ENCODE measurements at regions not wholly inside any gene's neighbourhood (a gene's known extent, or its start where the extent isn't known, plus 50 kb on each side); places are given as distances from the start of the nearest gene placed in this dataset.

DNA sequence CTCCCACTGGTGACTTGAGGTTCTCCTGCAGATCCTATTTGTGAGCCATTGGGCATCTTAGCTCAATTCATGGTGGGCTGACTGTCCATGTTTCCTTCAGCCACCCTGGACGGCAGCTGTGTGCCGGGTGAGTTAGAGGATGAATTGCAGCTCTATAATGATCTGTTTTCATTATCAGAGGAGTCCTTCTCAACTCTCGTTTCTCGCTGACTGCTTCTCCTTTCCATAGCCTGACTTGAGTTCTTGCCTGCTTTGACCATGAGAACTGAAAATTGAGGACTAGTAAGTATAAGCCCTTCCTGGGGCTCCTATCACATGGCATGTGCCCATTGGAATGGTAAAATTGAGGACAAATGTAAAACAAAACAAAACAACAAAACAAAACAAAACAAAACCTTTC, 121.8 kb downstream of the CDC42EP3 start:
- no peak for DNase-seq

DNA sequence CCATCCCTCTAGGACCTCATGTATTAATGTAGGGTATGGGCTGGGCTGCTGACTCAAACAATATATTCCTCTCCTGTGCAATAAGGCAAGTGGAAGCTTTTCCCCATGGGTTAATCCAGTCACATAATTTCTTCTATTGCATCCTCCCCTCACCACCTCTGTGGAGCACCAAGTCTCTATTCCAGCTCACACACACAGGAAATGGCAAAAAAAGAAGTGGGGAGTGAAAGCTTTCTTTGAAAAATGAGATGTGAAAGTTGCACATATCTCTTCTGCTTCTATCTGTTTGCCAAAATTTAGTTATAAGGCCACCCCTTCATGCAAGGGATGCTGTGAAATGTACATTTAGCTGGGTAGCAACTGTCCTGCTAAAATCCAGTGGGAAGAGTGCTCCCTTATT, 121.3 kb downstream of the CDC42EP3 start:
- no peak for DNase-seq

- no peak for DNase-seq
Observed at GRCh38 chr2:37551783-37552182, 119.7 kb downstream of the CDC42EP3 start.

- DNase-seq: no peak
Observed at GRCh38 chr2:37552339-37552738, 119.1 kb downstream of the CDC42EP3 start.

- DNase-seq: no peak
Observed at GRCh38 chr2:37553411-37554154, 117.9 kb downstream of the CDC42EP3 start.

- no peak for DNase-seq
Observed at GRCh38 chr2:37554155-37554510, 117.3 kb downstream of the CDC42EP3 start.

DNA sequence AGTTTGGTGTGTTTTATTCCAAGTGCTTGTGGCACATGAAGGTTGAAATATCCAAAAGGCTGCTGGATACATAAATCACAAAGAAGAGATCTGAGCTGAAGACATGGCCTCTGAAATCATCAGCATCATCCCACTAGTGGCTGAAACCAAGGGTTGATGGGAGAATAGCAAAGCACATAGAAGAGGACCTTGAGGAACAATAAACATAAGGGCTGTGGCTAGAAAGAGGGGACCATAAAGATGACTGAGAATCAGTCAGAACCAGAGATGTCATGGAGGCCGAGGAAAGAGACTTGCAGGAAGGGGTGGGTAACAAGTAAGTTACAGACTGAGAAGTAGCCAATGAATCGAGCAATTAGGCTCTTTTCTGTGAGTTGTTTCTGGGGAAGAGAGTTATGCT, 116.8 kb downstream of the CDC42EP3 start:
- DNase-seq: no peak

GRCh38 chr2:37555457-37555856, 116.0 kb downstream of the CDC42EP3 start:
- DNase-seq: peak; percentile 60 to 71

DNA sequence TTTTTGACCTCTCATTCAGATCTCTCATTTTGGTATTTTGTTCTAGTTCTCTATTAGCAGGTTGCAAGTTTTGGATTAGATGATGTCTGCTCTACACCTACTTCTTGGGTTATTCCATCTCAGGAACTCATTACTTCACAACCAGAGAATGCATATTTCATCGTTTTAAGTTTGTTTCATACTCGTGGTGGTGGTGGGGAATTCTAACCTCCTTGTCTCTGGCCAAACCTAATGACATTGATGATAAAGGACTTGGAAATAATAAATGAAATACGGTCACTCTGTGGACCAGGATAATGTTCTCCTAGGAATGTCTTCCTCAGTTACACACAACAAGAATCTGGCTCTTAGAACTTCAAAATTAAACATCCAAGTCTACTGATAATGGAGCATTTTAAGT, 115.2 kb downstream of the CDC42EP3 start:
- no peak for DNase-seq

GRCh38 chr2:37558623-37559022, 112.8 kb downstream of the CDC42EP3 start:
- peak; percentile 68 to 82 for DNase-seq

DNA sequence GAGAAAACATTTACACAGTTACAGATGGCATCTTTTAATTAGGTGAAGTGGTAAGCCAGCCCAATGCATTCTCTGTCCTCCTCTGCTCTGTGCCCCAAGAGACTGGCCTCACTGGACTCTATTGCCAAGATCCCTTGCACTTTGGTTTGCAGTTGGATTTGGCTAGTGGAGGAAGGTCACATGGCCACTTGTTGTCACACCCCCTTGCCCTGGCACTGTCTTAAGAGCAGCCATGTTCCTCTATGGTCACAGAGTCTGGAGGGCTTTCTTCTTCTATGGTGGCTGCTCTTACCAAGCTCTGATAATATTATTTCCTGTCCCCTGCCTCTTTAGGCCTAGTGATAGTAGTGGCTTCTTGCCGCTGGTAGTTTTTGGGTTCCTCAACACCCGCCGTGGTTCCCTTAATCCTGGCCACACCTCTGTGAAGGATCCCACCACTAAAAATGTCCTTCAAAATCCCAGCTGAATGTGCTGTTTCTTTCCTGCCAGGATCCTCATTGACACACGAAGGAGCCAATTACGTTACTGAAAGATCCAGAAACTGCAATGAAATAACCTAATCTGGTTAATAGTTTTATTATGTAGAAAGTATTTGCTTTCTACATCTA, 111.1 kb downstream of the CDC42EP3 start:
- no peak for DNase-seq

DNA sequence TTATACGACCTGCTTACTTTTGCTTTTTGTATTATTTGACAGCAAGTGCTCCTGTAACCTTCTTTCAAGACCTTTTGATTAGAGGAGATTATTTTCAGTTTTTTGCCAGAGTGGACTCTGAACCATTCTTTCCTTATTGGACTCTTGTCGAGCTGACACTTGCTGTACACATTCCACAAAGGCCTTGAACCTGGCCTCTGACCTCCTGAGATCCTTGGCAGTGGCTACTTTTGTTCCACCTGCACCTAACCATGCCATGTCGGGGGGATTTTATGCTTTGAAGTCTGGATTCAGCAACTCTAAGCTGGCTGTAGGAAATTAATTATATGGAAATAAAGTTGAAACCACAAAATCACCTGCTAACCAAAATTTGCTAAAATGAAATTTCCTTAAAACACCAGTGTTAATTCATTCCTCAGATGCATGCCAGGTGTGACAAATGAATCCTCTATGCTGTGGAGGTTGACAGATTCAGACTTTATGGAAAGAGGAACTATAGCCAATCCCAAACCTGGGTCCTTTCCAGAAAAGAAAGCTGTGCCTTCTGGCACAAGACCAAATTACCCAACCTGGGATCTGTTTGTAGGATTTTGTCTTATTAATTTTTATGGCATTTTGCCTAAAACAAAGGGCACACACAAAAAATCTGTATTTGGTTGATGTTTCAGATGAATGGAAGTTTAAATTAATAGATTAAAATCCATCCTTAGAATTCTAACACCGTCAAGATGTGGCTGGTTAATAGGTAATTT, 110.4 kb downstream of the CDC42EP3 start:
- no peak for DNase-seq

DNA sequence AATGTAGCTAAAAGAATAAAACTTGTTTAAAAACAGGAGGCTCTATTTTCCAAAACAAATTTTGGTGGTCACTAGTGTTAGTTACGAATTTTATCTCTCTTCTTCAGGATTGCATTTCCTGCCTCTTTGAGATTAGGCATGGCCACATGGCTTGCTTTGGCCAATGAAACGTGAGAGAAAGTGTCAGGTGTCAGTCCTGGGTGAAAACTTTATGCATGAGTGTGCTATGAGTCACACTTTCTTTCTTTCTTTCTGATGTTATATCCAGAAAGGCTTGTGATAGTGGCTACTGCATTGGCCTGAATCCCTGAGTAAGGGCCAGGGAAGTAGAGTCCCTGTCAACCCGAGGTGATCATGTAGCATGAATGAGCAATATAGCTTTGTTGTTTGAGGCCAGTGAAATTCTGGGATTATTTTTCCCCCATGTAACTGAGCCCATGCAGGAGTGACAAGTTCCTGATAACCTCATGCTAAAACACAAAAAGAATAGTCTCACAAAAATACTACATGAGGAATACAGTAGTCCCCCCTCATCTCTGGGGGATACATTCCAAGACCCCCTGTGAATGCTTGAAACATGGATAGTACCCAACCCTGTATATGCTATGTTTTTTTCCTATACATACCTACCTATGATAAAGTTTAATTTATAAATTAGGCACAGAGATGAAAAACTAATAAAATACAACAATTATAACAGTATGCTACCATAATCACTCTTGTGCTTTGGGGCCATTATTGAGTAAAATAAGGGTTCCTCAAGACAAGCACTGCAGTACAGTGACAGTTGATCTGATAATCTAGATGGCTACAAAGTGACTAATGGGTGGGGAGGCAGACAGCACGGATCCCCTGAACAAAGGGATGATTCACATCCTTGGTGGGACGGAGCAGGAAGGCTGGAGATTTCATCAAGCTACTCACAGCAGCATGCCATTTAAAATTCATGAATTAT, 109.5 kb downstream of the CDC42EP3 start:
- peak in 1 of 2 donors; percentile 21 for DNase-seq

DNA sequence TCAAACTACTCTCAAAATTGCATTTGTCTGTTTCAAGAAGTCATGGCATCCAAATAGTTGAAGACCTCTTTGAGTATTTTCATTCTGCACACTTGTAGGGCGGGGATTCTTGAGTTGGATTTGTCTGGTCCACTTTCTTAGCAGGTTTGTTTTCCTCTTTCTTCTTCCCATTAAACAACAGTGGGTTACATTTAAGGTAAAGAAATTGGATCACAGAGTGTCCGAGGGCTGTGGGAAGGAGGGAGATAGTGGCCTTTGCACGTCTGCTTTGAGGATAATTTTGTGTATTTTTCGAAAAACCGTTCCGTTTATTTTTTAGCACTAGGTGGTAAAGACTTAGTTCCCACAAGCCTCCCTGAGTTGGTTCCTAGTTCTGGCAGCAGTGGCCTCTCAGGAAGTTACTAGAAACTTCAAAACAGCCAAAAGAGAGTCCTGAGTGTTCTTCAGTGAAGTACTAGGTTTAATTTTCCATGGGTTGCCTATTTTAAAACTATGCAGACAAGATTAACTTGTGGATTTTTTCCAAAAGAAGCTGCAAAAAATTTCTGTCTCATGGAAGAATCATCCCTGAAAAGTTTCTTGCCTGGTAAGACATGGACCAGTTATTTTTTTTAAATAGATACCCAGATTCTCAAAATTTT, 107.9 kb downstream of the CDC42EP3 start:
- DNase-seq: peak in 1 of 2 donors; percentile 18

- no peak for DNase-seq
Observed at GRCh38 chr2:37564356-37564755, 107.1 kb downstream of the CDC42EP3 start.

GRCh38 chr2:37566517-37566981, 104.9 kb downstream of the CDC42EP3 start:
- DNase-seq: no peak

GRCh38 chr2:37568565-37568964, 102.9 kb downstream of the CDC42EP3 start:
- DNase-seq: no peak

- no peak for DNase-seq
Observed at GRCh38 chr2:37569131-37569823, 102.2 kb downstream of the CDC42EP3 start.

GRCh38 chr2:37569986-37570679, 101.3 kb downstream of the CDC42EP3 start:
- no peak for DNase-seq

GRCh38 chr2:37570773-37571586, 100.5 kb downstream of the CDC42EP3 start:
- peak; percentile 15 to 37 for DNase-seq

Measured in inflammatory macrophage (primary cell).